Dermis microvascular lymphatic vessel endothelial cell (primary cell): ENCODE measurements at regions not wholly inside any gene's neighbourhood (a gene's known extent, or its start where the extent isn't known, plus 50 kb on each side); places are given as distances from the start of the nearest gene placed in this dataset.
"Not testable (repeated sequence)": the region's sequence is repeated elsewhere in the genome, so short reads cannot be mapped to it uniquely, and the experiment has no call there.

Experiments used
- DNase-seq, 2 donors: peaks; one replicate each; pipeline versions ENCODE4 v3.0.0 to v3.0.0-alpha.2; 2010; ENCODE audit warnings: low read depth in 2 of 2

DNA sequence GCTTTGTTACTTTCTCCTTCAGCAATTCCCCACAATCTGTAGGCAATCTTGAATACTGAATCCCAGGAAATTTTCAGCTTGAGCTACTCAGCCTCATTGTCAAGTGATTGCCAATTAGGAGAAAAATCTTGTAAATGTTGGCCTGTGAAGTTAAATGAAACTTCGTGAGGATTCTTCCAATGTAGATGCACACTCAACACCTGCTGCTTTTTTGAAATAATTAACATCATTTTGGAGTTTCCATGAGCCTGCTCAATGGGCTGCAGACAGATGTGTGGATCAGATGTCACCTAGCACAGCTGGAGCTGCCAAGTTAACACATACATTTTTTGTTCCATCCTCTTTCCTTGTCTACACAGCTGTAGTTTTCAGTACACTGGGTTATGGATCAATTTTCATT lies 645.6 kb upstream of the LUZP2 start:
- DNase-seq, result no peak

DNA sequence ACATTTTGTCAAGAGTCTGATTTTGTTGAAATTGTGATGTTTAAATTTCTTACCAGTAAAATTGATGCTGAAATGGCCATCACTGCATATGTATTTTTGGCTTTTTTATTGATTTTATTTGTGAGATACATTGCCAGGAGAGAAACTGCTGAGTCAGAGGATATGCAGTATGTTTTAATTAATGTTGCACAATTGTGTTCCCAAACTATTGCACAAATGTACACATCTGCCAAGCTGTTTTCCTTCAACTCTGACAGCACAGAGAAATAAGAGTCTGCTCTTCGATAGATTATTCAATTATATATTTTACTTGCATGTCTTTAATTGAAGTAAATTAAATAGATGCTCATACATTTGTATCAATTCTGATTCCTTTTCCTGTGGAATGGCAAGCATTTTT lies 640.2 kb upstream of the LUZP2 start:
- no peak for DNase-seq

DNA sequence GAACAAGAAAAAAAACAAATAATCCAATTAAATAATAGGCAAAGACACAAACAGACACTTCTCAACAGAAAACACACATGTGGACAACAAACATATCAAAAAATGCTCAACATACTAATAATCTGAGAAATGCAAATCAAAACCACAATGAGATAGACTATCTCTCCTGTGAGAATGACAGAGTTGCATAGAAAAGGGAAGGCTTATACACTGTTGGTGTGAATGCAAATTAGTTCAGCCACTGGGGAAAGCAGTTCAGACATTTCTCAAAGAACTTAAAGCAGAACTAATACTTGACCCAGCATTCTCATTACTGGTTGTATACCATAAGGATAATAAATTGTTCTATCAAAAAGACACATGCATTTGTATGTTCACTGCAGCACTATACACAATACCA lies 637.8 kb upstream of the LUZP2 start:
- DNase-seq, result no peak

DNA sequence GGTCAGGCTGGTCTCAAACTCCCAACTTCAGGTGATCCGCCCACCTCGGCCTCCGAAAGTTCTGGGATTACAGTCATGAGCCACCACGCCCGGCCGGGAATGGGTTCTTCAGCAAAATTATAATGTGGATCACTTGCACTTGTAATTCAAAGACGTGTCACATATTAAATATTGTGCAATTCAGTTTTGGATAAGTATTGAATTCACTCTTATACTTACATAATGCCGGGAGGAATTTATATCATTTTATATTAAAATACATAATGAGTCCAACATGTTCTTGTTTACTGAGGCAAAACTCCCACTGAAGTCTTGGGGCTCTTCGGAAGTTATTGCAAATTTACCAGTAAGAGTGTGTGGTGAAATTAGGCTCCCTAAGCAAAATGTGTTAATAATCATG lies 635.2 kb upstream of the LUZP2 start:
- no peak for DNase-seq

DNA sequence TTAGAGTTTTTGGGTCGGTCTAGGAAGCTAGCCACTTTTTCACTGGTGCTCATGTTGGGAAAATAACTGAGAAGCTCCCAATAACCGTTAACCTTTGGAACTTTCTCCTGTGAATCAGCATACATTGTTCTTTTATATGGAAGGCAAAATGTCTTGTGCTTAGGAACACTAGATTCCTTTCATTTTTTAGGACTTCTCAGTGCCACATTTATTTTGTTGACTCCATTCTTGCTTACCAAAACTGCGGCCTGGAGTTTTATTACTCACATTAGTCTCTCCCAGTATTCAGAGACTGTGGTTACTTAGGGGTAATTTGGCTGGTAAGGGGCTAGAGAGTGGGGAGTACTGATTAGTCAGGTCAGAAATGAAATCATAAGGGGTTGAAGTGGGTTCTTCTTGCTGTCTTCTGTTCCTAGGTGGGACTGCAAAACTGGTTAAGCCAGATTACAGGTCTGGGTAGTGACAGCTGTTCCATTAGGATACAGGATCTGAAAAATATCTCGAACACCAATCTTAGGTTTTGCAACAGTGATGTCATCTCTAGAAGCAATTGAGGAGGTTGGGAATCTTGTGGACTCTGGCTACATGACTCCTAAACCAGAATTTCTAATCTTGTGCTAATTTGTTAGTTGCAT lies 631.4 kb upstream of the LUZP2 start:
- no peak for DNase-seq

DNA sequence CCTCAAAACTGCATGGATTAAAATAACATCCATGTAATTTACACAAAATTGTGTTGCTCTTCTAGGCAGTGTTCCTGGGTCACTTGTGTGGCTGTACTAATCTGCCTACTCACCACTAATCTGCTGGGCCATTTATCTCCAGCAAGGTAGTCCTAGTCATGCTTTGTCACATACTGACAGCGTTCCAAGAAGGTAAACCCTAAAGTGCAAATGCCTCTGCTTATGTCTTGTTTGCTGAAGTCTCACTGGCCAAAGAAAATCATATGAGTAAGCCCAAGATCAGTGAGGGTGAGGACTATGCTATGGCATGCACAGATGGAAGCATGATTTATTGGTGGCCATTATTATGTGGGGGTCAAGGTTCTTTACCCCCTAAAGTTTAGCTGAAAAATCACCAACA lies 630.2 kb upstream of the LUZP2 start:
- no peak for DNase-seq

DNA sequence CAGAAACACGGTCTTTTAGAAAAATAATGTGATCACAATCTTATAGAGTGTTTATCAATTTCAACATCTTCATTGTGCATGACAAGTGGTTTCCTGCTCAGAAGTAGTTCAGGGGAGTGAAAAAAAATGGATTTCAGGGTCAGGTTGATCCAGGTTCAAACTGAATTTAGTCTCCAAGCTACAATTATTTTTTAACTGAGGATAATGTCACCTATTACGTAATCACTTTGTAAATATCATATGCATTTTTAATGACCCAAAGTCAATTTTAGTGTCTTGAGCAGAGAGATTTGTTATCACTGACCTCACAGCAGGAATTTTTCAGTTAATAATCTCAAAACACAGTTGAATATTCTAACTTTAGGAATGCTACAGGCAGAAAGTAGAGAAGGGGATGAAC lies 627.2 kb upstream of the LUZP2 start:
- no peak for DNase-seq

DNA sequence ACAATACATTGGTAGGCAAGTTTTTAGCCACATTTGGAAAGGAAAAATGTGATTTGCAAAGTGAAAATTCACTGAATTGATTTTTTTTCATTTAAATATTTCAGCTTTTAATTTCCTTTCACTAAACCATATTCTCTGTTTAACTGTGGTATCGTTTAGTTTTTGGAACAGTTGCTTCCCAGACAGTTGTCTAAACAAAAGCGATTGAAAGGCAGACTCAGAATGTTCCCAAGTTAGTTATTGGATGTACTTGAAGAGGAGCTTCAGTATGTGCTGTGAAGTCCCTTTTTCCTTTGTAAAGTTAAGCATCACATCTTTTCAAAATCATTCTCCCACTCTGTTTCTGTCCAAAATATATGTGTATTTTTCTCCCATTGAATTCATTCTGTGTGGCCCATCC lies 623.4 kb upstream of the LUZP2 start:
- no peak for DNase-seq

DNA sequence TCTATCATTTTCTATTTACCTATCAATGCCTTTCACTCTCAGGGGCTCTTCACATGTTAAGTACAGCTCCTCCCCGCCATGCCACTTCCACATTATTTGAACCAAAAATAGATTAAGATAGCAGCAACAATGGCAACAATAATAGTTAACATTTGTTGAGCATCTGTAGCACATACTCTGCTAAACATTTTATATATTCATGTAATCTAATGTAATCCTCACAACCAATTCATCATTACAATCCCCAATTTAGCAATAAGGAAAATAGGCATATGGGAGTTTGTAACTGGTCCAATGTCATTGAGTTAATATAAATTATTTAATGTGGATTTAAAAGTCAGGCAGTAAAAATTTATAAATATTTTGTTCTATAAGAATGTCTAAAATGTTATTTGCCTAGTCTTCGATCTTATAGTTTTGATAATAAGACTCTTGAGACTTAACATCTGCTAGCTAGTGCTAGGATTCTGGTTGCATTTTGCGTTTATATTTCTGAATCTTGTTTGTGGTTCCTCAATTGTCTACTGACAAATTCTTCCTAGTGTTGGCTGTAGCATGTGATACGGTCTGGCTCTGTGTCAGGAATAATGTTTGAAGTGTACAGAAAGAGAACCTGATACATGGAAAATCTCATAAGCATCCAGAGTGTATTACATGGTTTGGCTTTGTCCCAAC lies 621.5 kb upstream of the LUZP2 start:
- no peak for DNase-seq

DNA sequence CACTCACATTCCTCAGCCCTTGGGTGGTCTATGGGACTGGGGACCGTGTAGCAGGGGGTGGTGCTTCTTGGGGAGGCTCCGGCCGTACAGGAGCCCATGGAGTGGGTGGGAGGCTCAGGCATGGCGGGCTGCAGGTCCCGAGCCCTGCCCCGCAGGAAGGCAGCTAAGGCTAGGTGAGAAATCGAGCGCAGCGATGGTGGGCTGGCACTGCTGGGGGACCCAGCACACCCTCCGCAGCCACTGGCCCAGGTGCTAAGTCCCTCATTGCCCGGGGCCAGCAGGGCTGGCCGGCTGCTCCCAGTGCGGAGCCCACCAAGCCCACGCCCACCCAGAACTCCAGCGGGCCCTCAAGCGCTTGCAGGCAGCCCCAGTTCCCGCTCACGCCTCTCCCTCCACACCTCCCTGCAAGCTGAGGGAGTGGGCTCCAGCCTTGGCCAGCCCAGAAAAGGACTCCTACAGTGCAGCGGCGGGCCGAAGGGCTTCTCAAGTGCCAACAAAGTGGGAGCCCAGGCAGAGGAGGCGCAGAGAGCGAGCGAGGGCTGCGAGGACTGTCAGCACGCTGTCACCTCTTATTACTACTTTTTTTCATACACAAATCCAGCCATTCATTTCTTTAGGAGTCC lies 613.3 kb upstream of the LUZP2 start:
- not testable (repeated sequence) for DNase-seq

DNA sequence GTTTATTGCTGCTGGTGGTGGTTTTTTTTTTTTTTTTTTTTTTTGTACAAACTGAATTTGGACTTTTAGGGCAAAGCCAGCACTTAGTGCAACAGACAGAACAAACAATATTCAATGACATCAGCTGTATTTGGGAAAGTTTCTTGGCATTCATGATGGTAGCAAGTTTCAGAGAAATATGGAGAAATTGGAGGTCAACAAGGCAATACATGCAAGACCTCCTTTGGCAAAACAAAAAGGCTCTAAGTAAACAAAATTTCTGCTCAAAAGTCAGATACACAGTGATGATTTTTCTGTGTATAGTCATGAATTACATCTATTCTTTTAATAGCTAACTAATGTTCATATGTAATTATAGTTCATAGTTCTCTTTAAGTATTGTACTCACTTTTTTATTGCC lies 612.5 kb upstream of the LUZP2 start:
- DNase-seq, result no peak

DNA sequence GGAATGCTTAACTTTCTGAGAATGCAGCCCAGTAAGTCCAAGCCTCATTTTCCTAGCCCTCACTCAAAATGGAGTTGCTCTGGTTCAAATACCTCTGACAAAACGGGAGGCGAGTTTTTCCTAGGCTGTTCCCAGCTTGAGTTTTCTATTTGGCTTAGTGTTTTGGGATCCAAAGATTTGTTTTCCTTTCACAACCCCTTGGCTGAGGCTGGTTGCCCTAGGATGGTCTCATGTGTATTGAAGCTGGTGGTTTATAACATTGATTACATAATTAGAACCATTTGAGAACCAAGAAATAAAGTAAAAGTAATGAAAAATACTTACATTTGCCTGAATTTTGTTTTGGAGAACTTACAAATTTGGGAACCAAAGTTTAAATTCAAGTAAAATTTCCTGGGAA lies 611.1 kb upstream of the LUZP2 start:
- no peak for DNase-seq

DNA sequence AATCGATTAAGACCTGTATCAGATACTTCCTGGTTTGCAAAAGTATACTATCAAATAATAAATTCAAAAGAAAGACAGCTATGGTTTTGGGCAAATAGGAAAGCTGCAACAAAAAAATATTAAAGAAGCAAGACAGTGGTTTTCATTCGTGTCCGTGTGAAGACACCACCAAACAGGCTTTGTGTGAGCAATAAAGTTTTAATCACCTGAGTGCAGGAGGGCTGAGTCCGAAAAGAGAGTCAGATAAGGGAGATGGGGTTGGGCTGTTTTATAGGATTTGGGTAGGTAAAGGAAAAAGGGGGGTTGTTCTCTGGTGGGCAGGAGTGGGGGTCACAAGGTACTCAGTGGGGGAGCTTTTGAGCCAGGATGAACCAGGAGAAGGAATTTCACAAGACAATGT lies 609.7 kb upstream of the LUZP2 start:
- not testable (repeated sequence) for DNase-seq

DNA sequence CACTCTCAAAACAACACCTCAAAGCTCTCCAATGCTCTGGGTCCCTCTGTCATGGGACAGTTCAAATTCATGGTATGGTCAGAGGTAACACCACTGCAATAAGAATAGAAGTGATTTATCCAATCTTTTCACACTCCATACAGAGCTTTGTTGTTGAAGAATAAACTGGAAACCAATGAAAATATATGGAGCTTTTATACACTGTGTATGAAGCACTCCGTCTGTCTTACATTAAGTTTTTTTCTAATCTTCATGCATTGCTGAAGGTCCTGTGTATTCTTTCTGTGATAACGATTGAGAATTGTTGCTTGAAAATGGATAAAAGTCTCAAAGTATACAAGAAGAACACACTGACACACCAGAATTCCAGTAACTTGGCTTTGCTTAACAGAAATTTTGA lies 603.7 kb upstream of the LUZP2 start:
- DNase-seq, result no peak

DNA sequence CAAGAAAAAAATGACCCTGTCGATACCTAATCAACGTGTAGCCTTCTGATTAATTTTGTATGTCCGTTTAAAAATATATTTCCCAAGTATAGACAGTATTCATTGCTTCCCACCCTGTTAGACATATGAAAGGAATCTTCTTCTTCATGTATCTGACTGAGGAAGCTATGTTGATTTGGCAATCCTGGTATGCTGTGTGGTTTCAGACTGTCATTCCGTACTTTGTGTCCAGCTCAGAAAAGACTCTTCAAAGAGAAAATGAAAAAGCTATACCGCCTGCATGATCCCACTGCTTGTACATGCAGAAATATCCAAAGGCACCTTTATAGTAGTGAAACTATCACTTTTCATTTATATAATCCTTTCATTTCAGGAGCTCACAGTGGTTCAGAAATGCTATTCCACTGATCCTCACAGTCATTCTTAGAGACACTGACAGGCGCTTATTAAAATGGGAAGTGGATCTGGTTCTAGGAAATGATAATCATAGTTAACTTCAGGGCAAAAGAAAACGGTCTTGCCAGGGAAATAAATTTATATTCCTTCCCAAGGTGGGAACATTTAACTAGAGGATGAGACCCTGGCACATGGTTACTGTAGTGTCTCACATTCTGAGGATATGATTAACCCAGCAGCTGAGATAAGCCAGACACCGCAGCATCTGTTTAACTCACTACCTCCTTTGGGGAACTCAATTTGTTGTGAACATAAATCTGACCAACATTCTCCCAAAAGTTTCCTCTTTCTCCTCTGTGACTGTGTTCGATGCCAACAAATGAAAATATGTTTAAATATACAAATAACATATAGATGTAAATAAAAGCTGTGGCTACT lies 599.2 kb upstream of the LUZP2 start:
- DNase-seq, result no peak

DNA sequence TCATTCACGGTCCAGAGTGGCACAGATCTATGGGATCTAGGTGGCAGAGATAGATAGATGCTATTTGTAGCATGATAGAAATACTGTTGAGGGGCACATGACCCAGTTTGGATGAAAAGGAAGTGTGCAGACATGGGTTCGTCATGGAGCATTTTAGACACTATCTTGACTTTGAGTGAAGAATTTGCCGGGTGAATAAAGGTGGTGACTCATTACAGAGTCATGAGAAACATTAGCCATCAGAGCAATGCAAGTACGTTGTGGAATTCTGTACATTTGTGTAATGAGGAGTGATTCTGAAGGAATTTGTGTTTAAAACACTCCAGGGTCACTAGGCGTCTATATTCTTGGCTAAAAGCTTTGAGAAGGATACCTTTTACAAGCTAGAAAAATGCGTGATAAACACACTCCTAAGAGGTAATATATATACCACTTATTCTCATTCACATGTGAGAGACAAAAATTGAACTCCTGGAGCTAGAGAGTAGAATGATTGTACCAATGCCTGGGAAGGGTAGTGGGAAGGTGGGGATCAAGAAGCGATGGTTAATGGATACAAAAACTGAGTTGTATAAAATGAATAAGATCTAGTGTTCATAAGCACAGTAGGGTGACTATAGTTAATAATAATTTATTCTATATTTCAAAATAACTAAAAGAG lies 593.7 kb upstream of the LUZP2 start:
- peak in 1 of 2 donors; percentile 25 for DNase-seq

DNA sequence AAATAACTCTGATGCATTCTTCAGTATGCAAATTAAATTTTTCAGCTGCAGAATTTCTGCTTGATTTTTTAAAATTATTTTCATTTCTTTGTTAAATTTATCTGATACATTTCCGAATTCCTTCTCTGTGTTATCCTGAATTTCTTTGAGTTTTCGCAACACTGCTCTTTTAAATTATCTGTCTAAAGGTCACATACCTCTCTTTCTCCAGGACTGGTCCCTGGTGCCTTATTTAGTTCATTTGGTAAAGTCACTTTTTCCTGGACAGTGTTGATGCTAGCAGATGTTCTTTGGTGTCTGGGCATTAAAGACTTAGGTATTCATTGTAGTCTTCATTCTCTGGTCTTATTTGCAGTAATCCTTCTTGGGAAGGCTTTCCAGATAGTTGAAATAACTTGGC lies 577.4 kb upstream of the LUZP2 start:
- no peak for DNase-seq

DNA sequence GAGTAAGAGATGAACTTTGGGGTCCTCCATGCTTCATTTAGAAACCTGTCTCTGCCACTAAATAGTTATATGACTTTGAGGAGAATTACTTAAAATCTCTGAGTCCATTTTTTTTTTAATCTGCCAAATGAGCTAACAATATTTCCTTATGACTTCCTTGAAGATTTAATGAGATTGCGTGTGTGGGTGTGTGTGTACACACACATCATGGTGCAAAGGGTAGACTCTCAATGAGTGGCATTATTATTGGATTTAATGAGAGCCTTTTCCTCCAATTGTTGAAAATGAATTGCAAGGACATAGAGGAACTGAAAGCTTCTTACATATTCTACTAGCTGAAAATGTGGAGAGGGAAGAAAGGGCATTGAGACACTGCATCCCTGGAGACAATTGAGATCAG lies 573.5 kb upstream of the LUZP2 start:
- DNase-seq, result no peak

DNA sequence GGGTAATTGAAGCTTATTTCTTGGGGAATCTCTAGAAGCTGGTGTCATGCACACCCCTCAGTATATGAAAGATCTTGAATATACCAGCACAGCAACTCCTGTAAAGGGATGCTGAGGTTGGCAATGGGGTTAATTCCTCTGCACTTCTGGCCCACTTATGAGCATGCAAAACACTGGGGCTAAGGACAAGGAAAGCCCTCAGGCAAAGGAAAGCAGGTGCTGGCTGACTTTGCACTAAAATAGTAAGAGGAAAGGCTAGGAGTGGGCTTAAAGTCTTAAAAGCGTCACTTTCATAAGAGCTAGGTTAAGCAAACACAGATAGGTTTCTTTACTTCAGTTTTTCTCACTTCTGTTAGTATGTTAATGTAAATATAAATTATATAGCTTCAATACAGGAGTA lies 572.6 kb upstream of the LUZP2 start:
- DNase-seq, result no peak

DNA sequence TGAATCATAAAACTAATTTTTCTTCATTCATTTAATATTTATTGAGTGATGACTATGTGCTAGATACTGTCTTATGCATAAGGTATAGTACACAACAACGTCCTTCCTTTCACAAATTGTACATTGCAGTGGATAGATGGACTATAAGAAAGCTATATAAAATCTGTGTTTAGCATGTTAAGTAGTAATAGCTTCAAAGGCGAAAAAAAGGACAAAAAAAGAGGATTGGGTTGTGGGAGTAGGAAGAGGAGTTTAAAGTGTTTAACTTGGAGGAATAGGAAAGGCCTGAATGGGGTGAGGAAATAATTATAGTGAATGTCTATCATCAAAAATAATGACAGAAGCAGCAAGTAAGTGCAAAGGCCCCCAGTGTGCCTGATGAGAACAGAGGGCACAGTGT lies 565.4 kb upstream of the LUZP2 start:
- DNase-seq, result no peak

DNA sequence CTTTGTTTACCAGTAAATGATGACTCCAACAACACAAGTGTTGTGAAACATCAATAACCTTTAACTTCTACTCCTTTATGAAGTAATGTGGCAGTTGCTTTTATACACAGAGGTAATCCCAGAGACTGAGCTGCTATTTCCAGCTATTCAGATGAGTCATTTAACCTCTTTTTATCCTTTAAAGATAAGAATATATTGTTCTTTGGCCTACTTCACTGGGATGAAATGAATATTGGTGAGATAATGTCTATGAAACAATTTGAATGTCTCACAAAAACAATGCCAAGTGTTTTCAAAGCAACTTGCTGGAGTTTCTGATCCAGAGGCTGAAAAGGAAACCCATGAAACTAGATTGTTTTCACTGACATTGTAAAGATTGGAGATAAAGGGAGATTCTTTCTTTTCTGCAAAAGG lies 564.4 kb upstream of the LUZP2 start:
- peak in 1 of 2 donors; percentile 28 for DNase-seq

DNA sequence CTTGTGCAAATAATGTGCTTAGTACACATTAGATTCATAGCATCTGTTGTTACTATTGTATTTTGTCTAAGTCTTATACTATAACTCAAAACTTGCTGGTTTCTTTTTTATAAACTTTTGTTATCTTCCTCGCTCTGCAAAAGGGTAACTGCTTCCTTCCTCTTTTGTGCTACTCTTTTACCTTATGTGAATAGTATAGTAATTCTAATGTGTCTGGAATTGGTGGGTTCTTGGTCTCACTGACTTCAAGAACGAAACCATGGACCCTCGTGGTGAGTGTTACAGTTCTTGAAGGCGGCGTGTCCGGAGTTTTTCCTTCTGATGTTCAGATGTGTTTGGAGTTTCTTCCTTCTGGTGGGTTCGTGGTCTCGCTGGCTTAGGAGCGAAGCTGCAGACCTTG lies 563.1 kb upstream of the LUZP2 start:
- DNase-seq, result no peak
